GM12872 (cell line): ENCODE measurements at regions not wholly inside any gene's neighbourhood (a gene's known extent, or its start where the extent isn't known, plus 50 kb on each side); places are given as distances from the start of the nearest gene placed in this dataset.
A peak's percentile ranks its signal among the peaks of the same experiment; 100 is the strongest.

Experiments used
- TF ChIP-seq, protein P1 (sequence below): IDR thresholded peaks from 3 replicates; pipeline ENCODE4 v1.5.1; 2011; ENCODE audit warnings: low read depth, mild to moderate bottlenecking, low read length, moderate library complexity; ENCODE audit not compliant: insufficient read depth

- TF ChIP-seq, protein P1, sequence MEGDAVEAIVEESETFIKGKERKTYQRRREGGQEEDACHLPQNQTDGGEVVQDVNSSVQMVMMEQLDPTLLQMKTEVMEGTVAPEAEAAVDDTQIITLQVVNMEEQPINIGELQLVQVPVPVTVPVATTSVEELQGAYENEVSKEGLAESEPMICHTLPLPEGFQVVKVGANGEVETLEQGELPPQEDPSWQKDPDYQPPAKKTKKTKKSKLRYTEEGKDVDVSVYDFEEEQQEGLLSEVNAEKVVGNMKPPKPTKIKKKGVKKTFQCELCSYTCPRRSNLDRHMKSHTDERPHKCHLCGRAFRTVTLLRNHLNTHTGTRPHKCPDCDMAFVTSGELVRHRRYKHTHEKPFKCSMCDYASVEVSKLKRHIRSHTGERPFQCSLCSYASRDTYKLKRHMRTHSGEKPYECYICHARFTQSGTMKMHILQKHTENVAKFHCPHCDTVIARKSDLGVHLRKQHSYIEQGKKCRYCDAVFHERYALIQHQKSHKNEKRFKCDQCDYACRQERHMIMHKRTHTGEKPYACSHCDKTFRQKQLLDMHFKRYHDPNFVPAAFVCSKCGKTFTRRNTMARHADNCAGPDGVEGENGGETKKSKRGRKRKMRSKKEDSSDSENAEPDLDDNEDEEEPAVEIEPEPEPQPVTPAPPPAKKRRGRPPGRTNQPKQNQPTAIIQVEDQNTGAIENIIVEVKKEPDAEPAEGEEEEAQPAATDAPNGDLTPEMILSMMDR: peak; percentile 24; the same call in 1 of the 3 replicates
Observed at GRCh38 chr14:65359503-65359902, 53.0 kb upstream of the FUT8 start.

DNA sequence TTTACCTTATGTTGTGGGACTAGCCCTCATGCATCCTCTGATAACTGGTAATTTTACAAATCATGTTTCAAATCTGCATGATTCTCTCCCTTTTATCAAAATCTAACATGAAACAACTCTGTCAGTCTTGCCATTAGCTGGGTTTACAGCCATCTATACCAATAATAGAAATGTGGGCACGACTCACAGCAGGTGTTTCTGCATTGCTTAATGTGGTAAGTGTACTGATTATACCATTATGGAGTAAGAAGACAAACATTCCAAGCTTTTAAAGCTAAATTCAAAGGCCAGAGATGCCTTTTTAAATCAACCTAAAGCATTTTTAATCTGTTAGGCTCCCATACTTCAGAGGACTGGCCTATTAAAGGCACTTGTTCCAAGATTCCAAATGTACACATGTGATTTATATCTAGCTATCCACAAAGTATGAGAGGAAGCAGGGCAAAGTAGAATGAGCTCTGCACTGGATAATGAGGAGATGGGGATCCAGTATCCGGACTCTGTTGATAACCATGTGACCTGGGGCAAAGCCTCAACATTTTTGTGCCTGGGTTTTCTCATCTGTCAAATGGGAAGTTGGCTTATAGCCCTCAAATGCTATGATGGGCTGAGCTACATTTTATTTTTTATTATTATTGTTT is 52.3 kb upstream of the FUT8 start:
- TF ChIP-seq, protein P1: no peak

- TF ChIP-seq, protein P1: no peak
Observed at GRCh38 chr14:65361920-65362319, 50.6 kb upstream of the FUT8 start.
